ENCODE measurements at regions not wholly inside any gene's neighbourhood (a gene's known extent, or its start where the extent isn't known, plus 50 kb on each side); places are given as distances from the start of the nearest gene placed in this dataset.
"Not testable (repeated sequence)": the region's sequence is repeated elsewhere in the genome, so short reads cannot be mapped to it uniquely, and the experiment has no call there.

GRCh38 chr2:88992819-88993218 is 301.3 kb downstream of the RPIA start:
- not testable (repeated sequence) for DNase-seq (ENCODE audit: low read depth, low spot score); H3K9me3 ChIP-seq (ENCODE audit: control insufficient read depth, insufficient read depth, low read length); H3K4me1 ChIP-seq (ENCODE audit: control insufficient read depth, insufficient read depth, low read length); H3K27me3 ChIP-seq (ENCODE audit: control insufficient read depth, insufficient read depth, low read length); H3K36me3 ChIP-seq (ENCODE audit: control insufficient read depth, insufficient read depth, low read length); H3K27ac ChIP-seq (ENCODE audit: low read length); H3K4me3 ChIP-seq (ENCODE audit: low read length)
- no CpG with 5 or more reads among the region's 3 CpGs for WGBS (ENCODE audit: insufficient coverage, insufficient read length)

GRCh38 chr2:88994856-88995255 is 303.4 kb downstream of the RPIA start:
- DNase-seq (ENCODE audit: low read depth, low spot score); H3K4me1 ChIP-seq (ENCODE audit: control insufficient read depth, insufficient read depth, low read length); H3K27me3 ChIP-seq (ENCODE audit: control insufficient read depth, insufficient read depth, low read length); H3K4me3 ChIP-seq (ENCODE audit: low read length); H3K36me3 ChIP-seq (ENCODE audit: control insufficient read depth, insufficient read depth, low read length); H3K27ac ChIP-seq (ENCODE audit: low read length); H3K9me3 ChIP-seq (ENCODE audit: control insufficient read depth, insufficient read depth, low read length): not testable (repeated sequence)
- WGBS (ENCODE audit: insufficient coverage, insufficient read length) = no CpG with 5 or more reads among the region's 1 CpG

- not testable (repeated sequence) for H3K27me3 ChIP-seq (ENCODE audit: control insufficient read depth, insufficient read depth, low read length); H3K36me3 ChIP-seq (ENCODE audit: control insufficient read depth, insufficient read depth, low read length); H3K9me3 ChIP-seq (ENCODE audit: control insufficient read depth, insufficient read depth, low read length); DNase-seq (ENCODE audit: low read depth, low spot score); H3K4me1 ChIP-seq (ENCODE audit: control insufficient read depth, insufficient read depth, low read length); H3K4me3 ChIP-seq (ENCODE audit: low read length); H3K27ac ChIP-seq (ENCODE audit: low read length)
These were observed 305.1 kb downstream of the RPIA start for GRCh38 chr2:88996588-88996987.

- Histone ChIP-seq H3K27me3 (ENCODE audit: control insufficient read depth, insufficient read depth, low read length) (no peaks in the 10 kb centered on the region), H3K4me3 (ENCODE audit: low read length) (no peak overlapping the region), H3K4me1 (ENCODE audit: control insufficient read depth, insufficient read depth, low read length) (no peaks in the 10 kb centered on the region), H3K9me3 (ENCODE audit: control insufficient read depth, insufficient read depth, low read length) (peaks cover 2% of the 10 kb centered on the region; the same call in 1 of the 2 replicates), H3K27ac (ENCODE audit: low read length) (no peak overlapping the region), H3K36me3 (ENCODE audit: control insufficient read depth, insufficient read depth, low read length) (no peaks in the 10 kb centered on the region)
- WGBS (ENCODE audit: insufficient coverage, insufficient read length) = no CpG with 5 or more reads among the region's 10 CpGs
- DNase-seq (ENCODE audit: low read depth, low spot score) = no peak
These were observed 307.9 kb downstream of the RPIA start for GRCh38 chr2:88999365-88999764.

GRCh38 chr2:89000235-89000634 is 308.8 kb downstream of the RPIA start:
- WGBS (ENCODE audit: insufficient coverage, insufficient read length) = no CpG with 5 or more reads among the region's 5 CpGs
- DNase-seq (ENCODE audit: low read depth, low spot score) = peak; percentile 1

GRCh38 chr2:89004238-89004637 is 312.8 kb downstream of the RPIA start:
- not testable (repeated sequence) for H3K36me3 ChIP-seq (ENCODE audit: control insufficient read depth, insufficient read depth, low read length)

More at GRCh38 chr2:89000235-89000634, 308.8 kb downstream of the RPIA start:
- no peak overlapping the region for H3K27ac ChIP-seq (ENCODE audit: low read length)
- no peaks in the 10 kb centered on the region for H3K4me1 ChIP-seq (ENCODE audit: control insufficient read depth, insufficient read depth, low read length)
- H3K4me3 ChIP-seq (ENCODE audit: low read length) = no peak overlapping the region
- H3K27me3 ChIP-seq (ENCODE audit: control insufficient read depth, insufficient read depth, low read length) = no peaks in the 10 kb centered on the region
- H3K36me3 ChIP-seq (ENCODE audit: control insufficient read depth, insufficient read depth, low read length) = no peaks in the 10 kb centered on the region
- H3K9me3 ChIP-seq (ENCODE audit: control insufficient read depth, insufficient read depth, low read length) = peaks cover 2% of the 10 kb centered on the region; the same call in 1 of the 2 replicates

GRCh38 chr2:89020566-89020965 is 329.1 kb downstream of the RPIA start:
- not testable (repeated sequence) for DNase-seq (ENCODE audit: low read depth, low spot score); H3K4me3 ChIP-seq (ENCODE audit: low read length); H3K27ac ChIP-seq (ENCODE audit: low read length); H3K27me3 ChIP-seq (ENCODE audit: control insufficient read depth, insufficient read depth, low read length); H3K36me3 ChIP-seq (ENCODE audit: control insufficient read depth, insufficient read depth, low read length); H3K9me3 ChIP-seq (ENCODE audit: control insufficient read depth, insufficient read depth, low read length); H3K4me1 ChIP-seq (ENCODE audit: control insufficient read depth, insufficient read depth, low read length)
- no CpG with 5 or more reads among the region's 4 CpGs for WGBS (ENCODE audit: insufficient coverage, insufficient read length)

More at GRCh38 chr2:89004238-89004637, 312.8 kb downstream of the RPIA start:
- not testable (repeated sequence) for H3K4me3 ChIP-seq (ENCODE audit: low read length); DNase-seq (ENCODE audit: low read depth, low spot score); H3K9me3 ChIP-seq (ENCODE audit: control insufficient read depth, insufficient read depth, low read length); H3K27ac ChIP-seq (ENCODE audit: low read length); H3K4me1 ChIP-seq (ENCODE audit: control insufficient read depth, insufficient read depth, low read length); H3K27me3 ChIP-seq (ENCODE audit: control insufficient read depth, insufficient read depth, low read length)
- WGBS (ENCODE audit: insufficient coverage, insufficient read length) = no CpG with 5 or more reads among the region's 1 CpG

- H3K9me3 ChIP-seq (ENCODE audit: control insufficient read depth, insufficient read depth, low read length); H3K4me3 ChIP-seq (ENCODE audit: low read length); H3K27ac ChIP-seq (ENCODE audit: low read length); H3K4me1 ChIP-seq (ENCODE audit: control insufficient read depth, insufficient read depth, low read length); DNase-seq (ENCODE audit: low read depth, low spot score); H3K36me3 ChIP-seq (ENCODE audit: control insufficient read depth, insufficient read depth, low read length); H3K27me3 ChIP-seq (ENCODE audit: control insufficient read depth, insufficient read depth, low read length): not testable (repeated sequence)
- WGBS (ENCODE audit: insufficient coverage, insufficient read length) = no CpG with 5 or more reads among the region's 2 CpGs
These were observed 334.8 kb downstream of the RPIA start for GRCh38 chr2:89026296-89026695.

GRCh38 chr2:89027115-89027514 is 335.6 kb downstream of the RPIA start:
- not testable (repeated sequence) for H3K4me3 ChIP-seq (ENCODE audit: low read length); H3K27me3 ChIP-seq (ENCODE audit: control insufficient read depth, insufficient read depth, low read length); H3K9me3 ChIP-seq (ENCODE audit: control insufficient read depth, insufficient read depth, low read length); H3K36me3 ChIP-seq (ENCODE audit: control insufficient read depth, insufficient read depth, low read length); DNase-seq (ENCODE audit: low read depth, low spot score); H3K27ac ChIP-seq (ENCODE audit: low read length); H3K4me1 ChIP-seq (ENCODE audit: control insufficient read depth, insufficient read depth, low read length)
- WGBS (ENCODE audit: insufficient coverage, insufficient read length) = no CpG with 5 or more reads among the region's 2 CpGs

- not testable (repeated sequence) for H3K36me3 ChIP-seq (ENCODE audit: control insufficient read depth, insufficient read depth, low read length); H3K9me3 ChIP-seq (ENCODE audit: control insufficient read depth, insufficient read depth, low read length); H3K27me3 ChIP-seq (ENCODE audit: control insufficient read depth, insufficient read depth, low read length); H3K4me3 ChIP-seq (ENCODE audit: low read length); H3K4me1 ChIP-seq (ENCODE audit: control insufficient read depth, insufficient read depth, low read length); DNase-seq (ENCODE audit: low read depth, low spot score); H3K27ac ChIP-seq (ENCODE audit: low read length)
- no CpG with 5 or more reads among the region's 1 CpG for WGBS (ENCODE audit: insufficient coverage, insufficient read length)
These were observed 336.1 kb downstream of the RPIA start for GRCh38 chr2:89027536-89027935.

GRCh38 chr2:89029257-89029656 is 337.8 kb downstream of the RPIA start:
- not testable (repeated sequence) for H3K27me3 ChIP-seq (ENCODE audit: control insufficient read depth, insufficient read depth, low read length); DNase-seq (ENCODE audit: low read depth, low spot score); H3K27ac ChIP-seq (ENCODE audit: low read length); H3K4me1 ChIP-seq (ENCODE audit: control insufficient read depth, insufficient read depth, low read length); H3K36me3 ChIP-seq (ENCODE audit: control insufficient read depth, insufficient read depth, low read length); H3K9me3 ChIP-seq (ENCODE audit: control insufficient read depth, insufficient read depth, low read length); H3K4me3 ChIP-seq (ENCODE audit: low read length)
- WGBS (ENCODE audit: insufficient coverage, insufficient read length) = no CpG with 5 or more reads among the region's 4 CpGs

Data from iPS DF 6.9 (cell line).